Thoracic aorta (tissue), 2 donors: ENCODE measurements at regions not wholly inside any gene's neighbourhood (a gene's known extent, or its start where the extent isn't known, plus 50 kb on each side); places are given as distances from the start of the nearest gene placed in this dataset.

Experiments
- ATAC-seq: fragments of 150-250 bp; one replicate; pipeline ENCODE4 v1.8.0; 2017; ENCODE audit warnings: low read depth; ENCODE audit not compliant: insufficient number of reproducible peaks, low FRiP score
- DNase-seq: peaks from one replicate; pipeline ENCODE4 v3.0.0-alpha.2; 2020; ENCODE audit warnings: low spot score
- H3K27ac ChIP-seq, 2 donors: fragments of 200-600 bp; sonication (generic); 1 replicate in 1 of 2; 2 replicates in 1 of 2; pipeline ENCODE4 v1.5.1; 2016; ENCODE audit warnings: mild to moderate bottlenecking in 2 of 2, moderate library complexity in 2 of 2
- H3K27me3 ChIP-seq: fragments of 200-600 bp; sonication (generic); replicated peaks from 2 replicates; pipeline ENCODE4 v1.6.0; 2016; ENCODE audit warnings: mild to moderate bottlenecking; ENCODE audit not compliant: insufficient read depth
- H3K36me3 ChIP-seq: fragments of 200-600 bp; sonication (generic); one replicate; pipeline ENCODE4 v1.5.1; 2016
- H3K4me1 ChIP-seq, 2 donors: fragments of 200-600 bp; sonication (generic); 1 replicate in 1 of 2; 2 replicates in 1 of 2; pipeline versions ENCODE4 v1.5.1 to v1.6.0; 2016; ENCODE audit warnings: low read depth in 2 of 2, mild to moderate bottlenecking in 1 of 2; ENCODE audit not compliant: control insufficient read depth in 1 of 2
- H3K4me3 ChIP-seq: fragments of 200-600 bp; sonication (generic); 2 replicates; pipeline ENCODE4 v1.5.1; 2016; ENCODE audit warnings: mild to moderate bottlenecking
- H3K9me3 ChIP-seq: fragments of 200-600 bp; sonication (generic); 2 replicates; pipeline ENCODE4 v1.5.1; 2016
- CTCF ChIP-seq: fragments of 200-600 bp; sonication (generic); IDR thresholded peaks from one replicate; pipeline ENCODE4 v1.5.1; 2019; ENCODE audit warnings: antibody characterized with exemption

- Histone ChIP-seq H3K9me3 (no peaks in the 10 kb centered on the region), H3K36me3 (peaks cover under 1% of the 10 kb centered on the region), H3K27me3 (no peaks in the 10 kb centered on the region), H3K4me3 (no peak overlapping the region), H3K27ac (no peak overlapping the region), H3K4me1 (no peaks in the 10 kb centered on the region)
- DNase-seq (no peak), ATAC-seq (no peak)
- TF ChIP-seq CTCF: no peak
These were observed 173.6 kb upstream of the NUDT6 start for GRCh38 chr4:123096038-123096437.

- Histone ChIP-seq H3K9me3 (no peaks in the 10 kb centered on the region), H3K27ac (no peak overlapping the region), H3K4me1 (peaks cover 0 to 2% of the 10 kb centered on the region in 2 donors), H3K4me3 (no peak overlapping the region), H3K36me3 (no peaks in the 10 kb centered on the region), H3K27me3 (no peaks in the 10 kb centered on the region)
- TF ChIP-seq CTCF: peak; percentile 69
- ATAC-seq (no peak), DNase-seq (no peak)
These were observed 180.6 kb upstream of the NUDT6 start for GRCh38 chr4:123102897-123103471.

GRCh38 chr4:123104310-123105025, 182.1 kb upstream of the NUDT6 start:
- ATAC-seq (no peak), DNase-seq (no peak)
- no peak overlapping the region for H3K27ac ChIP-seq
- H3K36me3 ChIP-seq: no peaks in the 10 kb centered on the region
- TF ChIP-seq CTCF: no peak
- H3K4me1 ChIP-seq: peaks cover 0 to 2% of the 10 kb centered on the region in 2 donors
- H3K9me3 ChIP-seq: no peaks in the 10 kb centered on the region
- H3K27me3 ChIP-seq: no peaks in the 10 kb centered on the region
- H3K4me3 ChIP-seq: no peak overlapping the region

- H3K4me1 ChIP-seq: peaks cover 3 to 4% of the 10 kb centered on the region in 2 donors
- H3K27ac ChIP-seq: no peak overlapping the region
- no peak for DNase-seq
- TF ChIP-seq CTCF: no peak
- ATAC-seq: no peak
- no peaks in the 10 kb centered on the region for H3K27me3 ChIP-seq
- no peak overlapping the region for H3K4me3 ChIP-seq
- H3K36me3 ChIP-seq: no peaks in the 10 kb centered on the region
- no peaks in the 10 kb centered on the region for H3K9me3 ChIP-seq
These were observed 182.6 kb upstream of the NUDT6 start for GRCh38 chr4:123105026-123105420.

- H3K27ac ChIP-seq: no peak overlapping the region
- no peak overlapping the region for H3K4me3 ChIP-seq
- no peaks in the 10 kb centered on the region for H3K27me3 ChIP-seq
- no peak for ATAC-seq
- no peaks in the 10 kb centered on the region for H3K36me3 ChIP-seq
- no peak for TF ChIP-seq CTCF
- no peak for DNase-seq
- peaks cover 7 to 9% of the 10 kb centered on the region in 2 donors for H3K4me1 ChIP-seq
- no peaks in the 10 kb centered on the region for H3K9me3 ChIP-seq
These were observed 184.3 kb upstream of the NUDT6 start for GRCh38 chr4:123106747-123107146.
